SK-N-SH treated with all-trans-retinoic acid at 6 μM for 48 hours (cell line): ENCODE measurements at regions not wholly inside any gene's neighbourhood (a gene's known extent, or its start where the extent isn't known, plus 50 kb on each side); places are given as distances from the start of the nearest gene placed in this dataset.
"Not testable (repeated sequence)": the region's sequence is repeated elsewhere in the genome, so short reads cannot be mapped to it uniquely, and the experiment has no call there.

Experiments
- CREB5 ChIP-seq: fragments of 250-450 bp; sonication (Bioruptor Pico); IDR thresholded peaks from 2 replicates; pipeline ENCODE4 v1.5.1; 2020; ENCODE audit warnings: low read depth, mild to moderate bottlenecking, moderate library complexity
- ISL1 ChIP-seq: fragments of 250-450 bp; sonication (Bioruptor Pico); IDR thresholded peaks from 2 replicates; pipeline ENCODE4 v2.1.2; 2022; ENCODE audit warnings: mild to moderate bottlenecking, moderate library complexity
- OSR1 ChIP-seq: fragments of 250-450 bp; sonication (Bioruptor Pico); IDR thresholded peaks from 2 replicates; pipeline ENCODE4 v1.8.0; 2022; ENCODE audit warnings: moderate library complexity, mild to moderate bottlenecking, inconsistent platforms
- RARB ChIP-seq: fragments of 250-450 bp; sonication (Bioruptor Pico); IDR thresholded peaks from 2 replicates; pipeline ENCODE4 v1.8.0; 2021; ENCODE audit warnings: mild to moderate bottlenecking, moderate library complexity
- SNAI2 ChIP-seq: fragments of 250-450 bp; sonication (Bioruptor Pico); IDR thresholded peaks from 2 replicates; pipeline ENCODE4 v1.5.0; 2020; ENCODE audit warnings: mild to moderate bottlenecking, moderate library complexity
- TCF4 ChIP-seq: fragments of 250-450 bp; sonication (Bioruptor Pico); IDR thresholded peaks from 2 replicates; pipeline ENCODE4 v1.8.0; 2021; ENCODE audit warnings: mild to moderate bottlenecking, moderate library complexity, borderline replicate concordance
- ZFP3 ChIP-seq: fragments of 250-450 bp; sonication (Bioruptor Pico); IDR thresholded peaks from 2 replicates; pipeline ENCODE4 v1.5.0; 2020; ENCODE audit warnings: mild to moderate bottlenecking, moderate library complexity
- ZNF565 ChIP-seq: fragments of 450-650 bp; formaldehyde crosslinking; conservative IDR thresholded peaks from 2 replicates; pipeline ENCODE4 v1.5.0; 2020; ENCODE audit warnings: low read depth, mild to moderate bottlenecking, moderate library complexity

- not testable (repeated sequence) for TF ChIP-seq ZFP3 (CRISPR knock-in tag); ISL1 (CRISPR knock-in tag); RARB (CRISPR knock-in tag); OSR1; SNAI2 (CRISPR knock-in tag); TCF4; ZNF565 (CRISPR knock-in tag); CREB5
Measured at GRCh38 chr2:125028721-125029120, 1003.6 kb downstream of the CNTNAP5 start.
